ENCODE measurements at regions not wholly inside any gene's neighbourhood (a gene's known extent, or its start where the extent isn't known, plus 50 kb on each side); places are given as distances from the start of the nearest gene placed in this dataset.

DNA sequence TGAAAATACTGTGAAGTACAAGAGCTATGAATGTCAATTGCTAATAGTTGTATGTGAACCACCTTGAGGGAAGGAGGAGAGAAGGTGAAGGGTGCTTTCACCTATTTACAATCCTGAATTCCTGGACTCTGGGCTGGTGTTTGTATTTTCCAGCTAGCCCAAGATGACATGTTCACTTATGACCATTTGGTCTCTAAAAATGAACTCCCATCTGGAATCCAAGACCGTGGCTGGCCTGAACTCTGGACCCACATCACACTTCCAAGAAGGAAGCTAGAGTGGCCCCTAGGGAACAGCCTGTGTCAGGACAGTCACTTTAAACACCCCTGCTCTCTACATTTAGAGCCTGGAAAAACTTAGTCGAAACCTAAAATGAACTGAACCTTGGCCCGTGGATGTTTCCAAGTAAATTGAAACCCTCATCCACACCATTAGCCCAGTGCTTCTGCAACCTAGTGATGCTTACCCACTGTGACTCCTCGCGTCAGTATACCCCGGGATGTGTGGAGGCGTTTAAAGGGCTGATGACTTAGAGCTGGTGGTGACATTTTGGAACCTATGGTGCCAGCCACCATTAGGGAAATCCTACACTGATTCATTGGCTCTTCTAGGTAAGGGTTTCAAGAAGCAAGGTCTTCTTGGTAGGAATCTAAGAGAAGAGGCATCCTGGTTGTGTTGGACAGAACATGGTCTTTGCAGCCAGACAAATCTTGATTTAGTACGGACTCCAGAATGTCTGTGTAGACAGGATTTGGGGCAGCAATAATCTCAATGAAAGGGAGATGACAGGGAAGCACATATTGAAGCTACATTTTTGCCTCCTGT is 171.5 kb upstream of the IRF2BP2 start (continued):
- TF ChIP-seq, protein P1, sequence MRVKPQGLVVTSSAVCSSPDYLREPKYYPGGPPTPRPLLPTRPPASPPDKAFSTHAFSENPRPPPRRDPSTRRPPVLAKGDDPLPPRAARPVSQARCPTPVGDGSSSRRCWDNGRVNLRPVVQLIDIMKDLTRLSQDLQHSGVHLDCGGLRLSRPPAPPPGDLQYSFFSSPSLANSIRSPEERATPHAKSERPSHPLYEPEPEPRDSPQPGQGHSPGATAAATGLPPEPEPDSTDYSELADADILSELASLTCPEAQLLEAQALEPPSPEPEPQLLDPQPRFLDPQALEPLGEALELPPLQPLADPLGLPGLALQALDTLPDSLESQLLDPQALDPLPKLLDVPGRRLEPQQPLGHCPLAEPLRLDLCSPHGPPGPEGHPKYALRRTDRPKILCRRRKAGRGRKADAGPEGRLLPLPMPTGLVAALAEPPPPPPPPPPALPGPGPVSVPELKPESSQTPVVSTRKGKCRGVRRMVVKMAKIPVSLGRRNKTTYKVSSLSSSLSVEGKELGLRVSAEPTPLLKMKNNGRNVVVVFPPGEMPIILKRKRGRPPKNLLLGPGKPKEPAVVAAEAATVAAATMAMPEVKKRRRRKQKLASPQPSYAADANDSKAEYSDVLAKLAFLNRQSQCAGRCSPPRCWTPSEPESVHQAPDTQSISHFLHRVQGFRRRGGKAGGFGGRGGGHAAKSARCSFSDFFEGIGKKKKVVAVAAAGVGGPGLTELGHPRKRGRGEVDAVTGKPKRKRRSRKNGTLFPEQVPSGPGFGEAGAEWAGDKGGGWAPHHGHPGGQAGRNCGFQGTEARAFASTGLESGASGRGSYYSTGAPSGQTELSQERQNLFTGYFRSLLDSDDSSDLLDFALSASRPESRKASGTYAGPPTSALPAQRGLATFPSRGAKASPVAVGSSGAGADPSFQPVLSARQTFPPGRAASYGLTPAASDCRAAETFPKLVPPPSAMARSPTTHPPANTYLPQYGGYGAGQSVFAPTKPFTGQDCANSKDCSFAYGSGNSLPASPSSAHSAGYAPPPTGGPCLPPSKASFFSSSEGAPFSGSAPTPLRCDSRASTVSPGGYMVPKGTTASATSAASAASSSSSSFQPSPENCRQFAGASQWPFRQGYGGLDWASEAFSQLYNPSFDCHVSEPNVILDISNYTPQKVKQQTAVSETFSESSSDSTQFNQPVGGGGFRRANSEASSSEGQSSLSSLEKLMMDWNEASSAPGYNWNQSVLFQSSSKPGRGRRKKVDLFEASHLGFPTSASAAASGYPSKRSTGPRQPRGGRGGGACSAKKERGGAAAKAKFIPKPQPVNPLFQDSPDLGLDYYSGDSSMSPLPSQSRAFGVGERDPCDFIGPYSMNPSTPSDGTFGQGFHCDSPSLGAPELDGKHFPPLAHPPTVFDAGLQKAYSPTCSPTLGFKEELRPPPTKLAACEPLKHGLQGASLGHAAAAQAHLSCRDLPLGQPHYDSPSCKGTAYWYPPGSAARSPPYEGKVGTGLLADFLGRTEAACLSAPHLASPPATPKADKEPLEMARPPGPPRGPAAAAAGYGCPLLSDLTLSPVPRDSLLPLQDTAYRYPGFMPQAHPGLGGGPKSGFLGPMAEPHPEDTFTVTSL (CRISPR knock-in tag; IDR thresholded peaks at IDR 0.05; ENCODE audit: borderline replicate concordance): peak; percentile 45; the same call in 1 of the 2 replicates
- TF ChIP-seq ZNF598 (CRISPR knock-in tag; IDR thresholded peaks at IDR 0.05; ENCODE audit: borderline replicate concordance): no peak
- TF ChIP-seq TERF1 (CRISPR knock-in tag; IDR thresholded peaks at IDR 0.05): no peak
- TF ChIP-seq ZFP1 (CRISPR knock-in tag; IDR thresholded peaks at IDR 0.05): no peak
- TF ChIP-seq HNRNPH1 (optimal IDR thresholded peaks at IDR 0.05; ENCODE audit: low read depth, low read length): no peak
- TF ChIP-seq ZBTB21 (CRISPR knock-in tag; IDR thresholded peaks at IDR 0.05): no peak
- TF ChIP-seq ZNF83 (CRISPR knock-in tag; IDR thresholded peaks at IDR 0.05; ENCODE audit: borderline replicate concordance): no peak
- TF ChIP-seq NR2F6 (IDR thresholded peaks at IDR 0.05): no peak
- TF ChIP-seq NR2F6 (CRISPR knock-in tag; IDR thresholded peaks at IDR 0.05): no peak
- TF ChIP-seq ZNF343 (CRISPR knock-in tag; IDR thresholded peaks at IDR 0.05): no peak
- TF ChIP-seq ZNF292 (CRISPR knock-in tag; IDR thresholded peaks at IDR 0.05; ENCODE audit: borderline replicate concordance, low read depth): no peak
- no peak for TF ChIP-seq ZNF232 (CRISPR knock-in tag; IDR thresholded peaks at IDR 0.05; ENCODE audit: borderline replicate concordance)
- no peak for TF ChIP-seq ZNF513 (CRISPR knock-in tag; conservative IDR thresholded peaks at IDR 0.05)
- peak; percentile 83 for TF ChIP-seq ARID5B (CRISPR knock-in tag; IDR thresholded peaks at IDR 0.05)
- TF ChIP-seq HNRNPL (IDR thresholded peaks at IDR 0.05; ENCODE audit: low read depth, low read length): no peak
- TF ChIP-seq ONECUT2 (CRISPR knock-in tag; IDR thresholded peaks at IDR 0.05): no peak
